Neural crest cell (in vitro differentiated cells): ENCODE measurements at regions not wholly inside any gene's neighbourhood (a gene's known extent, or its start where the extent isn't known, plus 50 kb on each side); places are given as distances from the start of the nearest gene placed in this dataset.

Experiments used
- DNase-seq: peaks from one replicate; pipeline ENCODE4 v3.0.0; 2021; ENCODE audit warnings: low read depth, mixed read lengths, low spot score
- H3K27ac Mint-ChIP-seq: one replicate; pipeline ENCODE4 v1.8.0; 2021; ENCODE audit warnings: mild to moderate bottlenecking, mixed read lengths; ENCODE audit not compliant: unreplicated experiment
- H3K27me3 Mint-ChIP-seq: 2 replicates; pipeline ENCODE4 v1.8.0; 2021; ENCODE audit warnings: low read depth, mild to moderate bottlenecking, mixed read lengths
- H3K36me3 Mint-ChIP-seq: 2 replicates; pipeline ENCODE4 v1.8.0; 2021; ENCODE audit warnings: low read depth, mild to moderate bottlenecking, mixed read lengths
- H3K4me1 Mint-ChIP-seq: 2 replicates; pipeline ENCODE4 v1.8.0; 2021; ENCODE audit warnings: mixed read lengths
- H3K4me3 Mint-ChIP-seq: one replicate; pipeline ENCODE4 v1.8.0; 2021; ENCODE audit warnings: mild to moderate bottlenecking, mixed read lengths
- H3K9me3 Mint-ChIP-seq: 2 replicates; pipeline ENCODE4 v1.8.0; 2021; ENCODE audit warnings: mixed read lengths
- TF ChIP-seq, protein P1 (sequence below): fragments of 200-600 bp; sonication (generic); conservative IDR thresholded peaks from 2 replicates; pipeline ENCODE4 v1.5.0; 2021; ENCODE audit warnings: antibody characterized with exemption, mild to moderate bottlenecking

DNA sequence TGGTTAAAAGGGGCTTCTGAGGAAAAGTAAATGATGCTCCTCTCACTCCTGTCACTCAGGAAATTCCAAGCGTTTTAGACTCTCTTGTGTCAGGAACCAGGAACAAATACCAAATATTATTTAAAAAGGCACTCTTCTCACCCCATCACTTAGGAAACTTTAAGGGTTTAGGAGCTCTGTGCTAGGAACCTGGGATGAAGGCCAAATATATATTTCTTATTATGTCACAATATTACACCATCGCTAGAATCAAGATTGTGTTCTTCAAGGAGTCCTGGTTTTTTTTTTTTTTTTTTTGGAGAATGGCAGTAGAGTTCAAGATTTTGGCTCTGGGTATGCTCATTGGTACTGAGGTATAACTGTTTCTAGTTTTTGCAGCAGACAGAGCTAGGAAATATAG lies 79.0 kb upstream of the HEPHL1 start:
- no peak overlapping the region for H3K27ac Mint-ChIP-seq
- no peaks in the 10 kb centered on the region for H3K4me1 Mint-ChIP-seq
- H3K27me3 Mint-ChIP-seq = peaks cover 5% of the 10 kb centered on the region
- DNase-seq = no peak
- no peaks in the 10 kb centered on the region for H3K36me3 Mint-ChIP-seq
- TF ChIP-seq, protein P1, sequence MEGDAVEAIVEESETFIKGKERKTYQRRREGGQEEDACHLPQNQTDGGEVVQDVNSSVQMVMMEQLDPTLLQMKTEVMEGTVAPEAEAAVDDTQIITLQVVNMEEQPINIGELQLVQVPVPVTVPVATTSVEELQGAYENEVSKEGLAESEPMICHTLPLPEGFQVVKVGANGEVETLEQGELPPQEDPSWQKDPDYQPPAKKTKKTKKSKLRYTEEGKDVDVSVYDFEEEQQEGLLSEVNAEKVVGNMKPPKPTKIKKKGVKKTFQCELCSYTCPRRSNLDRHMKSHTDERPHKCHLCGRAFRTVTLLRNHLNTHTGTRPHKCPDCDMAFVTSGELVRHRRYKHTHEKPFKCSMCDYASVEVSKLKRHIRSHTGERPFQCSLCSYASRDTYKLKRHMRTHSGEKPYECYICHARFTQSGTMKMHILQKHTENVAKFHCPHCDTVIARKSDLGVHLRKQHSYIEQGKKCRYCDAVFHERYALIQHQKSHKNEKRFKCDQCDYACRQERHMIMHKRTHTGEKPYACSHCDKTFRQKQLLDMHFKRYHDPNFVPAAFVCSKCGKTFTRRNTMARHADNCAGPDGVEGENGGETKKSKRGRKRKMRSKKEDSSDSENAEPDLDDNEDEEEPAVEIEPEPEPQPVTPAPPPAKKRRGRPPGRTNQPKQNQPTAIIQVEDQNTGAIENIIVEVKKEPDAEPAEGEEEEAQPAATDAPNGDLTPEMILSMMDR = no peak
- H3K9me3 Mint-ChIP-seq = no peaks in the 10 kb centered on the region
- H3K4me3 Mint-ChIP-seq = no peak overlapping the region

DNA sequence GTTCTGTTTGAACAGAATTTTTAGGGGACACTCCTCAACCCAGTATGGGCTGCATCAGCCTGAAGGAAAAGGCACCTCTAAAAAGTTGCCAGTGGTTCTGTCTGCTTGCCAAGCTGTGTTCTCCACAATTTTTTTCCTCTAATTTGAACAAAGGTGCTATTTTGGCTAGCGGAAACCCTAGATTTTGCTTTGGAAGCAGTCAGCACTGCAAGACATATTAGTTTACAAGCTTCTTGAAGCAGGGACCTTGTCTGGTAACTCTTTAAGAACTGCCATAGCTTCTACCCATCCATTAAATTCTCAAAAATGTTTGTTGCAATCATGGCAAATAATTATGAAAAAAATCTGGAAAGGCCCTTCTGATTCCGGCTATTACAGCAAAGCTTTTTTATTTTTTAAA lies 75.6 kb upstream of the HEPHL1 start:
- TF ChIP-seq, protein P1 = no peak
- Mint-ChIP-seq H3K27me3 (no peaks in the 10 kb centered on the region), H3K9me3 (no peaks in the 10 kb centered on the region), H3K4me3 (no peak overlapping the region), H3K27ac (no peak overlapping the region), H3K4me1 (no peaks in the 10 kb centered on the region), H3K36me3 (no peaks in the 10 kb centered on the region)
- no peak for DNase-seq

DNA sequence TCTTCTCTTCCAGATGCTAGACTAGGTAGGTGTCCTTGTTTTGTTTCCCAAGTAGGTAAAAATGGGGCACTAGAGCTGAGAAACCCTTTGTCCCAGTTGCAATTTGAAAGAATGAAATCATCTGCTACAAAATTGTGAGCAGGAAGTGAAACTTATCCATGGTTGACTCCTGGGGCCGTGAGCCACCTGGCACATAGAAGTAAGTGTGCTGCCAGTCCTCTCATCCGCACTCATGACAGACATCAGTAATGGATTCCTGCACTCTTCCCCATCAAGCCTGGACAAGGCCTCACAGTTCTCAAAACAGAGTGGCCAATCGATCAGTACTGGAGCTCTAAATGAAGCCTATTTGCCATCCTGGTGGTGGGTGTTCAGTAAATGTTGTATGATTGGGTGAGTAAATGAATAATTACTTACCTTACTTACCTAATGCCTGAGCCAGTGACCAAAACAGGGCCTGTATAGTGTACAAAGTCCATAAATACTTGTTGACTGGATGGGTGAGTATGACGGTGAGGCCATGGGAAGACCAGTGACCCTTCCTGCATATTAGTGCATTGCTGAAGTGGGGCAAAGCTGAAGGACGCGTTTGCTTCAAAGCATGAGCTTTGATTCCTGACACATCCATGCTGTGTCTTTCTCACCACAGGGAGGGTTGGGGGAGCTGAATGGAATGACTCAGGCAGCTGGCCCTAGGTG lies 68.9 kb upstream of the HEPHL1 start:
- H3K36me3 Mint-ChIP-seq = no peaks in the 10 kb centered on the region
- peaks cover 12% of the 10 kb centered on the region for H3K9me3 Mint-ChIP-seq
- H3K4me1 Mint-ChIP-seq = no peaks in the 10 kb centered on the region
- DNase-seq = no peak
- no peak overlapping the region for H3K4me3 Mint-ChIP-seq
- TF ChIP-seq, protein P1 = no peak
- peaks cover 4% of the 10 kb centered on the region for H3K27me3 Mint-ChIP-seq
- no peak overlapping the region for H3K27ac Mint-ChIP-seq

DNA sequence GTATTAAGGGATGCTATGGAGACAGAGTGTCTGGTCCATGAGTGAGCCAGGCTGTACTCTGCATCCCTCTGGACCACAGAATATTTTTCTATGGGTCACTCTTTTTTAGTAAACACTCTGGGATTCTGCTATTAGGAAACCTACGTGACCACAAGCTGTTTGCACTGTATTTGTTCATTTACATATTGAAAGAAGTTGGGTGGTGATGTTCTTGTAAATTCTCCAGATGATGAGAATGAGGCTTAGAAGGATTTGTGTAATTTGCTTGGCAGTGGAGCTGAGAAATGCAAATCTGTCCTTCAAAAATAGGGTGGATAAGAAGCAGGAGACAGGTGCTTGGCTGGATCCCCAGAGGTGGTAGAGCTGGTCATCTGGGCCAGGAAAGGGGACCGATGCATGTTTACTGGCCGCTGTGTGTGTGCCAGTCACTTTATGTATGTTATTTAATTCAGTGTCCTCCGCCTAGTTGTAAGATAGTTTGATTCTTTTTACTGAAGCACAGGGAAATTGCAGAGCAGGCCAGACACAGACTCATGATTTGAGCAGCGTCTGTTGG lies 63.7 kb upstream of the HEPHL1 start:
- Mint-ChIP-seq H3K4me1 (no peaks in the 10 kb centered on the region), H3K27ac (no peak overlapping the region), H3K4me3 (no peak overlapping the region), H3K9me3 (peaks cover 7% of the 10 kb centered on the region), H3K27me3 (peaks cover 24% of the 10 kb centered on the region), H3K36me3 (no peaks in the 10 kb centered on the region)
- DNase-seq = no peak
- TF ChIP-seq, protein P1 = no peak

DNA sequence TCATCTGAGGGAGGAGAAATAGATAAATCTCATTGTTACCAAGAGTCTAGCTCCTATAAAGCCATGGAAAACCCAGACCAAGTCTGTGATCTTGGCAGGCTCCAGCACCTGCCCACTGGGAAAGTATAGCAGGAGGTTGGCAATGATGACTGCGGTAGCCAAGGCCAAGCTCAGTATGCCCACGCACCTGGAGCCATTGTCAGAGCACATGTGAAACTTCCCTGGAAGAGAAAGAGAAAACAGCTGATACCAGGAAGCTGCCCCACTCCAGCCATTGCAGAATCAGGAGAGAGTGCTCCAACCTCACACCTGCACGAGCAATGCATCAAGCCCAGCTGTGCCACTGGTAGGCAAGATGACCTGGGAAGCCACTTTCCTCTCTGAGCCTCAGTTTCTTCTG lies 62.2 kb upstream of the HEPHL1 start:
- Mint-ChIP-seq H3K4me1 (no peaks in the 10 kb centered on the region), H3K27ac (no peak overlapping the region), H3K4me3 (no peak overlapping the region), H3K27me3 (peaks cover 24% of the 10 kb centered on the region), H3K9me3 (peaks cover 4% of the 10 kb centered on the region), H3K36me3 (no peaks in the 10 kb centered on the region)
- TF ChIP-seq, protein P1 = no peak
- no peak for DNase-seq
